ENCODE measurements at regions not wholly inside any gene's neighbourhood (a gene's known extent, or its start where the extent isn't known, plus 50 kb on each side); places are given as distances from the start of the nearest gene placed in this dataset.

- TF ChIP-seq YEATS4 (CRISPR knock-in tag; IDR thresholded peaks at IDR 0.05; ENCODE audit: borderline replicate concordance) (no peak), ZNF569 (CRISPR knock-in tag; IDR thresholded peaks at IDR 0.05; ENCODE audit: borderline replicate concordance) (no peak), IRF2 (CRISPR knock-in tag; IDR thresholded peaks at IDR 0.05) (no peak), RBFOX2 (IDR thresholded peaks at IDR 0.05; ENCODE audit: low read depth, low read length) (no peak), ZNF24 (IDR thresholded peaks at IDR 0.05) (no peak), REL (CRISPR knock-in tag; conservative IDR thresholded peaks at IDR 0.05) (no peak), REST (IDR thresholded peaks at IDR 0.05; ENCODE audit: borderline replicate concordance in 1 of 2, low read depth in 1 of 2, low read length in 2 of 2) (no peak), CTCF (CRISPR knock-in tag; IDR thresholded peaks at IDR 0.05) (no peak), SRF (IDR thresholded peaks at IDR 0.05; ENCODE audit: low read depth, low read length) (no peak), JUND (CRISPR knock-in tag; IDR thresholded peaks at IDR 0.05) (no peak), POLR2AphosphoS5 (IDR thresholded peaks at IDR 0.05; ENCODE audit: low read depth, low read length) (no peak)
These were observed 620.2 kb upstream of the TENM4 start for GRCh38 chr11:80061056-80061455.
